ENCODE measurements at regions not wholly inside any gene's neighbourhood (a gene's known extent, or its start where the extent isn't known, plus 50 kb on each side); places are given as distances from the start of the nearest gene placed in this dataset.

DNA sequence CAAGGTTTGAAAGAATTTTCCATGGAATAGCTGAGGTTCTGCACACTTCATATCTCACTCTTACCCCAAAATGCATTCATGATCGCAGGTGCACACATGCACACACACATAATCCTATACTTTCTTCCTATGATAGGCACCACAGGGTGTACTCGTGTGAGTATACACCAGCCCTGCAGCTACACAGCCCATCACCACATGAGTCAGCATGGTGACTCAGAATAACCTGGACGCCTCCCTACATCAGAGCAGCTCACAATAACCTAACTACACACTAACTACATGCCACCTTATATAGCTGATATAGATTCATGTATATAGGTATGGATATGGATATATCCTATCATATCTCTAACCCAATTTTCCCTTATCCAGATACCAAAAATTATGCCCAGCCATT is 850.2 kb upstream of the TMEM132C start:
- DNase-seq, result no peak

GRCh38 chr12:127419111-127419510 is 847.9 kb upstream of the TMEM132C start:
- no peak for DNase-seq

- DNase-seq, result no peak
These were observed 845.4 kb upstream of the TMEM132C start for GRCh38 chr12:127421614-127422013.

DNA sequence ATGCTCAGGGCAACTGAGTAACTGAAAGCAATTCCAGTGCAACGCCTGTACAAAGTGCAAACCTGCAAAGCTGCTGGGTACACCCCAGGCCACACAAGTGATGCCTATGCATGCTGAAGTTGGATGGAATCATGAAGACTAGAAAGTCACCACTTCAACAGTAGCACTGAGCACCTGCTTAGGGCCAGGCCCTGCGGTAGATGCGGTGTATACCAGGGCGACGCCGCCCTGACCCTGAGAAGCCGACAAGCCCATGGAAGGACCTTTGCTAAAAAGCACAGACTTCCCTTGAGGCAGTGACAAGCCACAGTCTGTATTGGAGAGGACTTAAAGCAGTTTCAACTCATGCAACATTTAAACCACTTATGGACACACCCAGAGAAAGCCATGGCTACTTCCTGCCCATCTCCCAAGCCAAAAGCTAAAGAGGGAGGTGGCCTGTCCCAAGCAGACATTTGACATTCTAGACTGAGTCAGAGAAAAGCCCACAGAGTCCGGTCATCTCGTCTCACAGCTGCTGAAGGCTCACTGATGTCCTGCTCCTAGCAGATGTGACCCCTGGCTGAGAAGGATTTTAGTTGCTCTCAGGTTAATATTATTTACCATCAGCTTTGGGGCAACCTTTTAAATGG is 843.9 kb upstream of the TMEM132C start:
- no peak for DNase-seq

DNA sequence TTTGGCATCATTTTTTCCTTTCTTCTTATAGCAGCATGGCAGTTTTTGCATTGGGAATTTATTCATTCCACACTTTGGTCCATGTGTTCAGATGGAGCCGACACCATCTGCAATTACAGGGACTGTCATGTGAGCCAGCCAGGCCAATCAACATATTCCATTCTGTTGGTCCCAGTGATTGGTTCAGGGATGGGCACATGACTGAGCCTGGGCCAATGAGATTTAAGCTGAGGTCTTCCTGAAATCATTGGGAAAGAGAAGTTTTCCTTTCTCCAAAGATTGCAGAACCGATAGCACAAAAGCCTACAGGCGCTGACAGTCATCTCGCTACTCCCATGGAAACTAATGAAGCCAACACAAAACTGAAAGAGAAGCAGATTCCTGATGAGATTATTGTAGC is 841.5 kb upstream of the TMEM132C start:
- no peak for DNase-seq

DNA sequence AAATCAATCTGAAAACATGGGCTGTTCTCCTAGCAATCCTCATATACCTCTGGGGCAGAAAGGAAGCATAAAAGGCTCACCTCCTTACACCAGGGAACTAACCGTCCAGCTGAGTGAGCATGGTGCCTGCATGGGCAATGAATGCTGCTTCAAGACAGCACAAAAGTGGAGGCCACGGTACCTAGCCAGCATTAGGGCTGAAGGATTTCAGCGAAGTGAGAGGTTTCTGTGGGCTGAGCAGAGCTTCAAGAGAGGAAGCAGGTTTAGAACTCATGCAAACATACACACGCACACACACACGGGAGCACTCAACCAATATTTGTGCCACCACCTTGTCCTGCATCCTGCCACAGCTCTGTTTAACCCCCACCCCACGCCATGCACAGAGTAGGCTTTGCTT is 838.5 kb upstream of the TMEM132C start:
- DNase-seq, result no peak

GRCh38 chr12:127429551-127430285 is 837.3 kb upstream of the TMEM132C start:
- no peak for DNase-seq

GRCh38 chr12:127430401-127430800 is 836.6 kb upstream of the TMEM132C start:
- DNase-seq, result no peak

DNA sequence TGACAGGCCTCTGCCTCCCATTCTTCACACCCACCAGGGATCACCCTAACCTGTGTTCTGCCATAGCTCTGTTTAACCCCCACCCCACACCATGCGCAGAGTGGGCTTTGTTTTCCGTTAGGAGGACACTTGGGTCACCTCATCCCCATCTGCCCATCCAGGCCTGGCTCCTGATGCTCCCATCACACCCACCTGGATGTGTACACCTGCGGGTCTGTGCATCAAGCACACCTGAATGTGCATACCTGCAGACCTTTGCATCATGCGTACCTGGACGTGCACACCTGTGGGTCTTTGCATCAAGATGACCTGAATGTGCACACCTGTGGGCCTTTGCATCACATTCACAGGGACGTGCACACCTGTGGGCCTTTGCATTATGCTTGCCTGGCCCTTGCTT is 835.8 kb upstream of the TMEM132C start:
- no peak for DNase-seq

DNA sequence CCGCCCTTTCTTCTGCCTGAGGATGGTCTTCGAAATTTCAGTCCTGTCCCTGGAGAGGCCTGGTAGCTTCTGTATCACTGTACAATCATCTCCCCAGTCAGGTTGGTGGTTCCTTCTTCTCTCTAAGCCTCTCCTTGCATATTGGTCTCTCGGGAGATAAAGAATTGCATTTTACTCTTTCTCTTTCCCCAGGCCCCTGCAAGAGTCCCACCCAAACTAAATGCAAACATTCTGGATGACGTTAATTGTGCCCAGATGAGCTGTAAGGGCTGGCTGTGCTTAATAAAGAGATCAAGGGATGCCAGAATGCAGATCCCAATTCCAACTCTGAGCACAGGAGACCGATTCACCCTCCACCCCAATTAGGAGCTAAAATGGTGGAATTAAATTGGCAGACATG is 835.4 kb upstream of the TMEM132C start:
- no peak for DNase-seq

GRCh38 chr12:127435439-127435838 is 831.5 kb upstream of the TMEM132C start:
- DNase-seq, result no peak

DNA sequence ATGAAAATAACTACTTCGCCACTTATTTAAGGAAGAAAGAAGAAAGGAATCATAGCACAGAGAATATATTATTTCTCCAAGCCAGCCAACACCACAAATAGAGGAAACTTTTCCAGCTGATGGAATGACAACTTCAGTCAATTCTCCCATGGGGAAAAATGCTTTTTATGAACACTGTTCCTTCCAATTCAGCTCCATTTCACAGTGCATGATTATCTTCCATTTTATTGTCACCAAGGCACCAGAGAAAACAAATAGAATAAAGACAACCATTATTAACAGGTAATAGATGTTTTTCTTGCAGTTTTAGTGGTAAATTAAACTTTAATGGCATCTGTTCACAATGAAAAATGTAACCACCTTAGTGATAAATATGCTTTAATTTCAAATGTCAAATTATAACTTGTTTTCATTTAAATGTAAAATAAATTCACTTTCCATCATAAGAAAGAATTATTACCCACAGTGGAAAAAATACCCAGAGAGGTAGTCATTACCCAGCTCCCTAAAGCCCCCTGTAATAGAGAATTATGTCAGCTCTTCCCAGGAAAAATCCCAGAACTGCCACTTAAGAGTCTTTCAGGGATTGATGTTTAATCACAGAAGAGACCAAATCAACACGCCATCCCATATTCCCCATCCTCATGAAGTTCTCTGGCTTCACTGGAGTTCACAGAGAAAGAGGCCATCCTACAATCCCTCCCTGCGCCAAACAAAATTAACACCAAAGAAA is 828.3 kb upstream of the TMEM132C start:
- DNase-seq, result no peak

- DNase-seq, result no peak
These were observed 821.3 kb upstream of the TMEM132C start for GRCh38 chr12:127445581-127446139.

DNA sequence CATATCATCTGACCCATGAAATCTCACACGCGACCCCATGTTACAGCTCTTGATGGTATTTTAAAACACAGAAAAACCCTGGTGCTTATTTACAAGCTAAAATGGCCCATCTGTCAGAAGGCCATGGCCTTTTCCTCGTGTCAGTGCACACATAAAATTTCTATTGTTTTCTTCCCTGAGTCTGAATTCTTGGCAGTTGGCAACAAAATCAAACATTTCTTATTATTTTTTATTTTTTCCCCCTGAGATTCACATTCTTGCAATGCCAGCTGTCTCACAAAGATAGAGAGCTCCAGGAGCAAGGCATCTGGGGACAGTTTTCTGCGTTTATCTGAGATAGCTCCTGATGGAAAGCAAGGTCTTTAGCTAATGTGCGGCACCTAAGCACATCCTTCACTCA is 818.1 kb upstream of the TMEM132C start:
- no peak for DNase-seq

DNA sequence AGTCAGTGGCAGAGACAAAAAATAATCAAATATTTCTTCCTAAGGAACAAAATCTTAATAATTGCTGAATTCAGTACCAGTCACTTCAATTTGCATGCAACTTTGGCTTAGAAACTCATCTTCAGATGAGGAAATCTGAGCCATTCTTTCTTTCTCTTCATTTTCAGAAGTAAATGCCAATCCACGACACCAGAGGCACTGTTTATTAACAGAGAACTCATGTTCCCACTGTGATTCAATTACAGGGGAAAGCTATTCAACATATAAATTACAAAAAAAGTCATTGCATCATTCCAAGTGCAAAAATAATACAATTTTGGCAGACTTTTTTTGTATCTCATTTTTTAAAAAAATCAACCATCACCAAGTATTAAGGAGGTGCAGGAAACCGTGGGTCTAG is 816.1 kb upstream of the TMEM132C start:
- no peak for DNase-seq

- DNase-seq, result no peak
These were observed 811.4 kb upstream of the TMEM132C start for GRCh38 chr12:127455347-127456265.

DNA sequence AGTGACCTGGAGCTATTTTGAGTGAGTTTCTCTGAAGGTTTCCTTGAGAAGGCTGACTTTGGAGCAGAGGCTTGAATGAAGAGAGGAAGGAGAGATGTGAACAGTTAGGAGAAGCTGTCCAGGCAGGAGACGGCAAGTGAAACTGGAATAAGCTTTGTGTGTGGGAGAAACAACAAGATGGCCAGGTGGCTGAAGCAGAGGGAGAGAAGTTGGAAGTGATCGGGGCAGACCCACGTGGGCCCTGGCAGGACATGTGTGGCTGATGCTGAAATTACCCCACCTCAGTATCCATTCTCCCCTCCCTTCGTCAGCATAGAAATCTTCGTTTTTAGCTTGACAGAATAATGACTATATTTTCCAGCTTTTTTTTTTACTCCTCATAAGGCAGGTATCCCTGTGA is 809.2 kb upstream of the TMEM132C start:
- DNase-seq, result no peak

GRCh38 chr12:127459166-127459565 is 807.8 kb upstream of the TMEM132C start:
- DNase-seq, result no peak

DNA sequence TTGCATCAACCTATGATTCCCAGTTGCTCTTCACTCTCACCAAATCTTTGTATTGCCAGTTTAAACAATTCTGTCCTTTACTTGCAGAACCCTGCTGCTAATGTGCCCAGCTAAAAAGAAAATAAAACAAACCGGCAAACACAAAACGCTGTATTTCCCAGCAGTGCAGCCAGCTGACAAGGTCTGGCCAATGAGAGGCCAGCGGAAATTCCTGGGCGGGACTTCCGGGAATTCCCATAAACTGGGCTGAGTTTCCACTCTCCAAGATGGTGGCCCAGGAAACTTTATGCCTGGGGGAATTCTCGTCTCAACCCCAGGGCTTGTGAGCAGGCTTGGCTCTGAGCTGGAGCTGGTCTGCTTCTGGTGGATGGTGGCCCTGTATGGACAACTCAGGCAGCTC is 807.3 kb upstream of the TMEM132C start:
- no peak for DNase-seq

DNA sequence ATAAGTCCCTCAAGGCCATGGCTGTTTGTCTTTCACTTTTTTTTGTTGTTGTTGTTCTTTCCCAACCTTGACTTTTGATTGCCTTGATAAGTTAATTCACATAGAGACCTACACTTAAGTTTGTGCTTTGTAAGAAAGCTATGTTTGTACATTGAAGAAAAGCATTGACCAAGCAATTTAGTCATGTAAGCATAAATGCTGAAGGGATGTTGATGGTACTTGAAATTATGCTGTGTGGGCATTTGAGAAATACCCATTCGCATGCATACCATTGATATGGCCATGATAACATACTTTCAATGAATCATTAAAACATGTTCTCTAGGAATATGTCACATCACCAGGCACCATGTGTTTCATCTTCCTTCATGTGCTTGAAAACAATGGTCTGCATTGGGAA is 803.7 kb upstream of the TMEM132C start:
- DNase-seq, result no peak

DNA sequence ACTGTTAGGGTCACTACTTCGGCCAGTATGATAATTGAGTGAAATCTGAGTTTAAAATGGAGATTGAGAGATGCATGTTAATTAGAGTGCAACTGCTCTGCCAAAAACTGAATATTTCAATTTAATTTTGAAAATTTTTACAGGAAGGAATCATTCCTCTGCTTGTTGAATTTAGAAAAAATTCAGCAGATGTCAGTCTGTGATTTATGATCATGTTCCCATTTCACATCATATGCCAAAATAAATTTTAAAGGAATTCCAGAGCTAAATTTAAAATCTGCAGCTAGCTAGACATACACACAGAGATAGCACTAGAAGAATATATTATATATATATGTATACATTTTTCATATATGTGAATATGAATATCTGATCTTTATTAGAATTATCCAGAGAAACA is 797.6 kb upstream of the TMEM132C start:
- no peak for DNase-seq

DNA sequence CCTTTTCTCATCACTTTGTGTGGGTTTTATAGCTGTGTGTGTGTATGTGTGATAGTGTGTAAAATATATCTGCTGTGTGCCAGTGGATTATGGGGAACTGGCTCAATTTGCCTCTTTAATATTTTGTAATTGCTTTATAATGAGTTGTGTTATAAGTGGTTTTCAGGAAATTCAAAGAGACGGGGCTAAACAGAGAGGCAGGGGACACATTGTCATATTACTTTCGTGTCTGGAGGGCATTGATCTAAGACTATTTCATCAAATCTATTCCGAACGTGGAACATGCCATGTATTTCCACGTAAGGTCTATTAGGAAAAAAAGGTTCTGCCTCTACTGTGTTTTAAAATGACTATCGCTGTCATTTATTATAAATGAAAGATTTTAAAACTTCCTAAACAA is 793.2 kb upstream of the TMEM132C start:
- no peak for DNase-seq

DNA sequence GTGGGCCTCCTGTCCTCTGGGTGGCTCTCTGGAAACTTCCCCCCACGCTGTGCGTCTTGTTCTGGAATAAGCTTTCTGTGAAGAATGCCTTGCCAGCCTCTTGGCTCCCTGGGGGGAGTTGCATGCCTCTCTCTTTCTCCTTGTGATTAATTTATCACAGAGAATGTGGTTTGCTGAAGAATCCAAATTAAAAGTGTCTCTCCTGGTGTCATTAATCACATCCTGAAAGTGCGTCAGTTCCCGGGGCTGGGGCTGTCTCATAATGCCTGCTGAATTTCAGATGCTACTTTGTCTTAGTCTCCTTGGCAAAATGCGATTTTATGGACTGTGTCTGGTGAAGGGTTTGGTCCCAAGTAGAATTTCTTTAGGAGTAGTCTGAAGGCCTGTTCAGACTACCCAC is 787.7 kb upstream of the TMEM132C start:
- DNase-seq, result no peak

Measured in activated naive CD4-positive, alpha-beta T cell treated with Interleukin-2 at 50 U/mL for 16 hours (primary cell).